ENCODE measurements at regions not wholly inside any gene's neighbourhood (a gene's known extent, or its start where the extent isn't known, plus 50 kb on each side); places are given as distances from the start of the nearest gene placed in this dataset.

DNA sequence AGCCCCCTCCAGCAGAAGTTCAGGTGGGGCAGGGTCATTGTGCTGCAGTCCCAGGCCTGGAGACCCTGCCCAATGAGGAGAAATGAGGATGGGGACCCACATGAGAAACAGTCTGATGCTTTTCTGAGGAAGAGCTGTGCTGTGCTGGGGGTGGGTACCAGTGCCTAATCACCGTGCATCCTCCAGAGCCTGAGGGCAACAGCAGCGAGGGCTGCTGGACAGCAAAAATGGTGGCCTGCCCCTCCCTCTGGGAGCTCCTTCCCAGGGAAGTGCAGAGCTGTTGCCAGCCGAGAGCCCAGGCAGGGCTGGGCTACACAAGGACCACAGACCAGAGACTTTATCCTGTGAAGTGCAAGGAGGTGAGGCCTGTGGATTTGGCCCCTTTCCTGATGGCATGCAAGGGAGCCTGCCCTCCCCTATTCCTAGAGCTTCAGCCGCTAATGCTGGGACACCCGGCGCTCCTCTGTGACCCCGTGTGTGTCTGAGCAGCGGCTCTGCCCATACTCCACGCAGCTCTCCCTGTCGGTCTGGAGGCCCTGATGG, 134.8 kb downstream of the DSEL start:
- TF ChIP-seq MEIS1 (CRISPR knock-in tag; IDR thresholded peaks at IDR 0.05; ENCODE audit: borderline replicate concordance), result no peak
- TF ChIP-seq, protein P1, sequence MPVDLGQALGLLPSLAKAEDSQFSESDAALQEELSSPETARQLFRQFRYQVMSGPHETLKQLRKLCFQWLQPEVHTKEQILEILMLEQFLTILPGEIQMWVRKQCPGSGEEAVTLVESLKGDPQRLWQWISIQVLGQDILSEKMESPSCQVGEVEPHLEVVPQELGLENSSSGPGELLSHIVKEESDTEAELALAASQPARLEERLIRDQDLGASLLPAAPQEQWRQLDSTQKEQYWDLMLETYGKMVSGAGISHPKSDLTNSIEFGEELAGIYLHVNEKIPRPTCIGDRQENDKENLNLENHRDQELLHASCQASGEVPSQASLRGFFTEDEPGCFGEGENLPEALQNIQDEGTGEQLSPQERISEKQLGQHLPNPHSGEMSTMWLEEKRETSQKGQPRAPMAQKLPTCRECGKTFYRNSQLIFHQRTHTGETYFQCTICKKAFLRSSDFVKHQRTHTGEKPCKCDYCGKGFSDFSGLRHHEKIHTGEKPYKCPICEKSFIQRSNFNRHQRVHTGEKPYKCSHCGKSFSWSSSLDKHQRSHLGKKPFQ (tag by site-specific recombination; IDR thresholded peaks at IDR 0.05), result no peak
- TF ChIP-seq ZNF670 (tag by site-specific recombination; IDR thresholded peaks at IDR 0.05; ENCODE audit: low read depth), result no peak
- TF ChIP-seq, protein P2, sequence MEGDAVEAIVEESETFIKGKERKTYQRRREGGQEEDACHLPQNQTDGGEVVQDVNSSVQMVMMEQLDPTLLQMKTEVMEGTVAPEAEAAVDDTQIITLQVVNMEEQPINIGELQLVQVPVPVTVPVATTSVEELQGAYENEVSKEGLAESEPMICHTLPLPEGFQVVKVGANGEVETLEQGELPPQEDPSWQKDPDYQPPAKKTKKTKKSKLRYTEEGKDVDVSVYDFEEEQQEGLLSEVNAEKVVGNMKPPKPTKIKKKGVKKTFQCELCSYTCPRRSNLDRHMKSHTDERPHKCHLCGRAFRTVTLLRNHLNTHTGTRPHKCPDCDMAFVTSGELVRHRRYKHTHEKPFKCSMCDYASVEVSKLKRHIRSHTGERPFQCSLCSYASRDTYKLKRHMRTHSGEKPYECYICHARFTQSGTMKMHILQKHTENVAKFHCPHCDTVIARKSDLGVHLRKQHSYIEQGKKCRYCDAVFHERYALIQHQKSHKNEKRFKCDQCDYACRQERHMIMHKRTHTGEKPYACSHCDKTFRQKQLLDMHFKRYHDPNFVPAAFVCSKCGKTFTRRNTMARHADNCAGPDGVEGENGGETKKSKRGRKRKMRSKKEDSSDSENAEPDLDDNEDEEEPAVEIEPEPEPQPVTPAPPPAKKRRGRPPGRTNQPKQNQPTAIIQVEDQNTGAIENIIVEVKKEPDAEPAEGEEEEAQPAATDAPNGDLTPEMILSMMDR (tag by site-specific recombination; IDR thresholded peaks at IDR 0.05), result no peak
- no peak for TF ChIP-seq ZNF239 (tag by site-specific recombination; IDR thresholded peaks at IDR 0.05)
